Suppressor macrophage (primary cell): ENCODE measurements at regions not wholly inside any gene's neighbourhood (a gene's known extent, or its start where the extent isn't known, plus 50 kb on each side); places are given as distances from the start of the nearest gene placed in this dataset.
A peak's percentile ranks its signal among the peaks of the same experiment; 100 is the strongest.
"Not testable (repeated sequence)": the region's sequence is repeated elsewhere in the genome, so short reads cannot be mapped to it uniquely, and the experiment has no call there.

Experiments used
- DNase-seq, 4 experiments: peaks; one replicate each; pipeline ENCODE4 v3.0.0-alpha.2; 2020 to 2022

DNA sequence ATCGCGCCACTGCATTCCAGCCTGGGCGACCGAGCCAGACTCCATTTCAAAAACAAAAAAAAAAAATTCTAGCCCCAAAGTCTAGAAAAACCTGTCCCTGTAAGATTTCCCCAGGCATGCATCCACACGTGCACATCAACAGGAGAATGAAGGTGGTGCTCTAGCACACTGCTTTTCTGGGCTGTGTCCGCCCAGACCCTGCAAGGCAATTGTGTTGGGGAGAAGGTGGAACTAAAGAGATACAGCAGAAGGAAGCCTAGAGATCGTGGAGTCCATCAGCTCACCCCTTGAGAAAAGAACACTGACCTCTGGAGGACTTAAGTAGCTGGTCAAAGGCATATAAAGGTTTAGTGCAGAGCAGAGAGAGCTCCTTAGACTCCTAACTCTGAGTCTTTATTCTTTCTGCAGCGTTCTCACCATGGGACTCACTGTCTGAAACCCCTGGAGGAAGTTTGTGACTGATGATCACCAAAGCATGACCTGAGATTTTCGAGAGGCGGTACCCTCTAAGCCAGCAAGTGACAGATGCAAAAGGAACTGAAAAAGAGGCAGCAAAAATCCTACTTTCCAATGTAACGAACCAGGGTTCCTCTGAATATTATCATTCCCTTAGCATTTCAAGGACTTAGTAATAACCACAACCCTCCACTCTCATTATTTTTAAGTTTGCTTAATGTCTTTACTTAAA is 179.8 kb downstream of the MEX3B start:
- DNase-seq = no peak

DNA sequence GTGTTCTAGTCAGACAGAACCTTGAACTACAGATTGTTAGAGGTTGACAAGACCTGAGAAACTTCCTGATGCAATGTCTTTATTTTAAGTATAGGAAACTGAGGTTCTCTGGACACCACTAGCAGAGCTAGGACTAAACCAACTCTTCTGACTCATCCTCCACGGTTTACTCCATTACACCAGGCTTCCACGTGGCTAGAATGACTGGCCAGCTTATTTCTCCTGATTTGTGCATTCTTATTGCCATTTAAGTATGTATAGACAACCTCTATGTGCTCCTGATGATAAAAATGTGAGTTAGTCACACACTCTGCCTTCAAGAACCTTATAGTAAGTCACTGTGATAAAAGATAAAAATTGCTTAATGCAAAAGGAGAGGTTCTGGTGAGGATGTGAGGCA is 182.7 kb downstream of the MEX3B start:
- no peak for DNase-seq

DNA sequence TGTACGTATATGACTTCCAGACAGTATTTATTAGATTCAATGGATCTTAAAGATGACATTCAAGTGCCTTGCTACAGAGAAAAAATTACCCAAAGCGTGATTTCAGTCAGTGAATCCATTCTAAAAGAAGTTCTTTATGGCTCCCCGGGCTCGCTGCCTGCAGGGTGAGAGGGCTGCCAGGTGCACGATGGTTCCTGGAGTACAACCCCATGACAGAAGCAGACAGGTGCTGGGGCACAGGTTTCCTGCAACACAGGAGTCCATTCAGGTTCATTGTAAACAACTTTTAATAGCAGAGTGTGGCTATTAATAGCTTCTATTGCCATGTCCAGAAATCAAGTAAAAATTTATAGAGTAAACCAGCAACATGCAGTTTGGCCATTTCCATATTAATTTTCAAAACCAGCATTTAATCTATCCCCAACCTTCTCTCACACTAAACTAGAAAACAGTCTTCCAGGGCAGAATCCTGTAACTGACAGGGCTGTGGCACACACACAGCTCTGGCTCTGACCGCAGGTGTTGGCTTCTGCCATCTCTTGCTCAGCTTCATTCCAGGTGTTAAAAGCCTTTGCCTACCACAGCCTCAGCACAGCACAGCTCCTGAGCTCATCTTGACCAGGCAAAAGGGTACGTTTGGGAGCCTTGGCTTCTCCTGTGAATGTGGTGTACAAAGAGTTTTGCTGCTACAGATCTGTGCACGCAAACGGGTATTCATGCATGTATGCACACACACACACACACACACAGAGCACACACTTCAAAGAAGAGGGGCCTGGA is 185.9 kb downstream of the MEX3B start:
- no peak for DNase-seq

DNA sequence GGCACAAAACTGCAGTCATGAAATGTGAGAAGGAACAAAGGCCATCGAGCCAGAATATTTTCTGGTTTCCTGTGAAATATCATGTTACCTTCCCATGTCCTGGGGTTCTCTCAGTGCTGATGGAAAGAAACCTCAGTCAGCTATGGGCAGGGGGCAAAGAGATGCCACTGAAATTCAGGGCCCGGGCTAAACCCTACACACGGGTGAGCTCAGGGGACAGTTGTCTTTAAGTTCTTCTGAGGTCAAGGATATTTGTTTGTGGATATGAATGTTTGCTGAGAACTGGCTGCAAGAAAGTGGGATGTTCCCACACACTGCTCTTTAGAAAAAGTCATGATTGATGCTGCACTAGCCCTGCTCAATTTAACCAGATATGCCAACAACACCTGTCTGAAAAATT is 187.2 kb downstream of the MEX3B start:
- no peak for DNase-seq

DNA sequence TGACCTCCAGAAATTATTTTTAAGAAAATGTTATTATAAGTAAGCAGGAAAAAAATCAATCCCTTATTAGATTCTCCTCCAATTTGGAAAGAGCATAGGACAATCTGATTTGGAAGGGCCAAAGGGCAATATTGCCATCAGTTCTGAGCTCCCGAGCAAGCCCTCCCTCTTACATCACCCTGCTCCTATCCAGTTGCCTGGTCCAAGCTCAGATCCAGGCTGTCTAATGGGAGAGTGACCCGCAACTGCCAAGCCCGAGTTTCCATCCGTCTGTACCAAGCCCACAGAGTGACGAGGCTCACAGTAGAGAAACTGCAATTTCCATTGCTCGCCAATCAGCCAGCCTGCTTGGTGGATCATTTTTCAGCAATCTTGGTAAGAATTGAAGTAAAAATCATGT is 187.7 kb downstream of the MEX3B start:
- DNase-seq = no peak

DNA sequence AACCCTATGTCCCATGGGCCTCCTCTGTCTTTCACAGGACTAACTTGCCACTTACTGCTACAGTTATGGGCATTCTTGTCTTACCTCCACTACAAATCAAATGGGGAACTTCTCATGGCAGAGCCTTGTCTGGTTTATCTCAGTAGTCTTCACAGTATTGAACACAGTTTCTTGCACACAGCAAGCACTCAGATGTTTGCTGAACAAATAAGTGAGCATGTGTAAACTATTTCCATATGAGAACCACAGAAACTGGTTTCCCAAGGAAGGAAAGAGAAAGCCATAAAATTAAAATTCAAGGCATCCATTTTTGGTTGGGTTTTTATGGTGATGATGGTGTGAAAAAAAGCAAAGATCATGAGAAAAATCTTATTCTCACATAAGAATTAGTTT is 189.2 kb downstream of the MEX3B start:
- DNase-seq = no peak

DNA sequence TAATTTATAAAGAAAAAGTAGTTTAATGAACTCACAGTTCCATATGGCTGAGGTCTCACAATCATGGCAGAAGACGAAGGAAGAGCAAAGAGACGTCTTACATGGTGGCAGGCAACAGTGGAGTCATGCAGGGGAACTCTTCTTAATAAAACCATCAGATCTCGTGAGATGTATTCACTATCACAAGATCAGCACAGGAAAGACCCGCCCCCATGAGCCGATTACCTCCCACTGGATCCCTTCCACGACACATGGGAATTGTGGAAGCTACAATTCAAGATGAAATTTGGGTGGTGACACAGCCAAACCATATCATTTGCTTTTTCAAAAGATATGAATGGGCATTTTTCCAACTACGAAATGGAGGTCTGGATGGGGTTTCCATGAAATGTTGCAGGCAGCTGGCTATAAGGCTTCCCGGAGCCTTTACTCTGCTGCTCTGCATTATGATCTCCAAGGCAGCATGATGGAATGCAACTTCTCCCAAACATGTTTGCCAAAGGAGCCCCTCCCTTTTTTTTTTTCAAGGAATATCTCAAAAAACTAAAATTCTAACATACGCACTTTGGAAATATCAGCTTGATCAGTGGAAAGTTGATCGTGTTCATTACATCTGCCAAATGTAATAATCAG is 189.7 kb downstream of the MEX3B start:
- no peak for DNase-seq

GRCh38 chr15:81853150-81853748 is 192.6 kb downstream of the MEX3B start:
- no peak for DNase-seq

DNA sequence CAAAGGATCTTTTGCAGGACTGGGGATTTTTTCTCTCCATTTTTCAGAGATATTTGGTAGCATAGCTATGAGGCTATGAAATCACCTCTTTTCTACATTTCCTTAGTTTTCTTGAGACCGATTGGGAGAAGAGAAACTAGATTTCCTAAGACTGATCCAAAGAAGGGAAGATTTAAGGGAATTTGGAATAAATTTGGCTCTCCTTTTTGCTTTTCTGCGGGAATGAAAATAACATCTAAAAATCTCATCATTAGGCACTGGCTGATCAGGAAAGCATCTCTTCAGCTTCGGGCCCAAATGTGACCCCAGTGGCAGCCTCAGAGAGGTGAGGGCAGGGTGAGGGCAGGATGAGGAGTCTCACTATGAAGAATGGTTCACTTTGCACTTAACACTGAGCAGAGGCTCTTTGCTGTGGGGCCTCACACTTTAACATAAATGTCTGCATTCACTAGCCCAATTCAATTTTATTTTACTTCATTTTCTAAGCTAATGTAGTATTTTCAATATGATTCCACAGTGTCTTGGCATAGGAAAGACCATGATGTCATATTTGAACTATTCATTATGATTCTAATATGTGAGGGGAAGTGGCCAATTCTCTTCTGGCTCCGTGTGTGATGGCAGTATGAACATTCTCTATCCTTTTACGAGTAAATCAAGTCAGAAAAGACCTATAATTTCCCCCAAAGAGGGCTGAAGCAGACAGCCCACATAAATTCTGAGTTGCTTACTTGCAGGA is 193.2 kb downstream of the MEX3B start:
- no peak for DNase-seq

DNA sequence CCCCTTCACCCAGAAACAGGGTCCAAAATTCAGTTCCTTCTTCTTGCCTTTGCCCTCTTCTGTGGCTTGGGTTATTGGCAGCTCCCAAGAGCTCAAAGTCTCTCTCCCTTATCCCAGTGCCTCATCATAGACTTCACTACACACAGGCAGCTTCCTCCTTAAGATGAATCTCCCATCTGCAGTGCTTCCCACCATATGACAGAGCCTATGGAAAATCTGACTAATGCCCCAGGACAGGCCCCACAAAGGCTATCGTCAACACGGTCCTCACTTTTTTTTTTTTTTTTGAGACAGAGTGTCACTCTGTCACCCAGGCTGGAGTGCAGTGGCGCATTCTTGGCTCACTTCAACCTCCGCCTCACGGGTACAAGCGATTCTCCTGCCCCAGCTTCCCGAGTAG is 194.1 kb downstream of the MEX3B start:
- DNase-seq = no peak

GRCh38 chr15:81851325-81851724 is 194.5 kb downstream of the MEX3B start:
- no peak for DNase-seq

- DNase-seq = no peak
Measured at GRCh38 chr15:81849289-81849688, 196.5 kb downstream of the MEX3B start.

GRCh38 chr15:81848701-81849100 is 197.1 kb downstream of the MEX3B start:
- DNase-seq = no peak

GRCh38 chr15:81843757-81844407 is 201.9 kb downstream of the MEX3B start:
- no peak for DNase-seq

DNA sequence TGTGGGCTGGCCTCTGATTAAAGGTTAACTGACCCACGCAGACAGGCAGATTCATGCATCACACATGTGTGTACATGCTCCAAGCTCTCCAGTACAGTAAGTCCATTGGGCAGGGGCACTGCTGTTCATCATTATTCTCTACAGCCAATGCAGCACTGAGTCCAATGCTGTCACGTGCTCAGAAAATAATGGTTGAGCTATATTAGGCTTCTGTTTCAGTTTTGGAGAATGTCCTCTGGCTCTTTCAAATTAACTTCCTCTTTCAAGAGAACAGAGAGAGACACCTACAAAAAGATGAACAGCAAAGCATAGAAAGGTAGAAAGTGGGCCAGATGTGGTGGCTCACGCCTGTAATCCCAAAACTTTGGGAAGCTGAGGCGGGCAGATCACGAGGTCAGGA is 202.6 kb downstream of the MEX3B start:
- DNase-seq = peak in 1 of 4 experiments; percentile 3

- no peak for DNase-seq
Measured at GRCh38 chr15:81839387-81839786, 206.4 kb downstream of the MEX3B start.

DNA sequence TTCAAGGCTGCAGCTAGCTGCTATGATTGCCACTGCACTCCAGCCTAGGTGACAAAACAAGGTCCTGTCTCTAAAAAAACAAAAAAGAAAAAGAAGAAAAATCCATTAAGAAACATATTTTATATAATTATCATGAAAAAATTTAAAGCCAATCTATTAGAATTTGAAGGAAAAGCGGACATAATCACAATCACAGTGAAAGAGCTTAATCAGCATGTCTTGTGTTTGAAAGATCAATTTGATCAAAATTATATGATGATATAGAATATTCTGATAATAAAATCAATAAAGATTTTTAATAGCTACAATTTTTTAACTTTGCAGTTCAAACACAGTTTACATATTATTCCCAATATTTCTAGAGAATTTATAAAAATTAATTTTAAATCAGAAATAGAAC is 210.1 kb downstream of the MEX3B start:
- DNase-seq = no peak

GRCh38 chr15:81830520-81830919 is 215.3 kb downstream of the MEX3B start:
- DNase-seq = no peak

GRCh38 chr15:81829918-81830317 is 215.9 kb downstream of the MEX3B start:
- DNase-seq = no peak

DNA sequence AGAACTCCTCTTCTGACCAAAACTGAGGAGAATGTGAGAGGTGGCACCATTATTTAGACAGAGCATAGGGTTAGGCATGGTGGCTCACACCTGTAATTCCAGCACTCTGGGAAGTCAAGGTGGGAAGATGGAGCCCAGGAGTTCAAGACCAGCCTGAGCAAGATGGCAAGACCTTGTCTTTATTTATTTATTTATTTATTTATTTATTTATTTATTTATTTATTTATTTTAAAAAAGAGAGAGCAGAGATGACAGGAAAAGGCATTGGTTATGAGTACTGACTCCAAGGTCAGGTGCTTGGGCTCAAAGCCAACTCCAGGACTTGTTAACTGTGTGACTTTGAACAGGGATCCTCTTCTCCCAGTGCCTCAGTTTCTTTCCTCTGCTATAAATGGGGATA is 217.7 kb downstream of the MEX3B start:
- DNase-seq = no peak

DNA sequence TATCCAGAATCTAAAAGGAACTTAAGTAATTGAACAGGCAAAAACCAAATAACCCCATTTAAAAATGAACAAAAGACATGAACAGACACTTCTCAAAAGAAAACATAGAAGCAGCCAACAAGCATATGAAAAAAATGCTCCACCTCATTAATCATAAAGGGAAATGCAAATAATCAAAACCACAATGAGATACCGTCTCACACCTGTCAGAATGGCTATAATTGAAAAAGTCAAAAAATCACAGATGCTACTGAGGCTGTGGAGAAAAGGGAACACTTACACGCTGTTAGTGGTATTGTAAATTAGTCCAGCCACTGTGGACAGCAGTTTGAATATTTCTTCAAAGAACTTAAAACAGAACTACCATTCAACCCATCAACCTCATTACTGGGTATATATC is 220.7 kb downstream of the MEX3B start:
- DNase-seq = no peak

DNA sequence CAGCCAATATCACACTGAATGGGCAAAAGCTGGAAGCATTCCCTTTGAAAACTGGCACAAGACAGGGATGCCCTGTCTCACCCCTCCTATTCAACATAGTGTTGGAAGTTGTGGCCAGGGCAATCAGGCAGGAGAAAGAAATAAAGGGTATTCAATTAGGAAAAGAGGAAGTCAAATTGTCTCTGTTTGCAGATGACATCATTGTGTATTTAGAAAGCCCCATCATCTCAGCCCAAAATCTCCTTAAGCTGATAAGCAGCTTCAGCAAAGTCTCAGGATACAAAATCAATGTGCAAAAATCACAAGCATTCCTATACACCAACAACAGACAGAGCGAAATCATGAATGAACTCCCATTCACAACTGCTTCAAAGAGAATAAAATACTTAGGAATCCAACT is 223.2 kb downstream of the MEX3B start:
- not testable (repeated sequence) for DNase-seq
